Fibroblast of lung (primary cell): ENCODE measurements at regions not wholly inside any gene's neighbourhood (a gene's known extent, or its start where the extent isn't known, plus 50 kb on each side); places are given as distances from the start of the nearest gene placed in this dataset.

ENCODE experiments used
- DNase-seq, 2 donors: peaks; one replicate each; pipeline versions ENCODE4 v3.0.0 to v3.0.0-alpha.2; 2010; ENCODE audit warnings: low read depth in 2 of 2
- H2AFZ ChIP-seq: 2 replicates; pipeline ENCODE4 v1.5.1; 2012; ENCODE audit warnings: low read length, control low read depth, inconsistent platforms
- H3K27ac ChIP-seq: 2 replicates; pipeline ENCODE4 v1.5.1; 2011; ENCODE audit warnings: low read length, control low read depth; ENCODE audit not compliant: insufficient read depth
- H3K27me3 ChIP-seq: 2 replicates; pipeline ENCODE4 v1.5.1; 2011; ENCODE audit warnings: mild to moderate bottlenecking, low read length; ENCODE audit not compliant: control insufficient read depth, insufficient read depth
- H3K36me3 ChIP-seq: 2 replicates; pipeline ENCODE4 v1.5.1; 2011; ENCODE audit warnings: low read length; ENCODE audit not compliant: control insufficient read depth, insufficient read depth
- H3K4me1 ChIP-seq: 2 replicates; pipeline ENCODE4 v1.5.1; 2011; ENCODE audit warnings: low read length; ENCODE audit not compliant: control insufficient read depth, insufficient read depth; ENCODE audit errors: extremely low read depth
- H3K4me2 ChIP-seq: 2 replicates; pipeline ENCODE4 v1.5.1; 2011; ENCODE audit warnings: low read length, control low read depth; ENCODE audit not compliant: insufficient read depth; ENCODE audit errors: extremely low read depth
- H3K4me3 ChIP-seq, 4 experiments: fragments of 200-600 bp in 1 of 4; sonication (generic) in 1 of 4; replicated peaks in 1 of 4; 2 replicates each; pipeline ENCODE4 v1.5.1; 2011 to 2016; ENCODE audit warnings: low read length in 4 of 4, low read depth in 3 of 4, mild to moderate bottlenecking in 3 of 4, control low read depth in 2 of 4, inconsistent platforms in 1 of 4, mixed read lengths in 1 of 4; ENCODE audit not compliant: insufficient read depth in 1 of 4; ENCODE audit errors: control extremely low read depth in 1 of 4
- H3K79me2 ChIP-seq: 2 replicates; pipeline ENCODE4 v1.5.1; 2012; ENCODE audit warnings: mild to moderate bottlenecking, low read length, inconsistent platforms; ENCODE audit not compliant: control insufficient read depth, insufficient read depth
- H3K9ac ChIP-seq: 2 replicates; pipeline ENCODE4 v1.5.1; 2011; ENCODE audit warnings: mild to moderate bottlenecking, low read length, control low read depth; ENCODE audit not compliant: insufficient read depth
- H3K9me3 ChIP-seq: 2 replicates; pipeline ENCODE4 v1.5.1; 2012; ENCODE audit warnings: low read depth, low read length; ENCODE audit not compliant: control insufficient read depth, insufficient read depth
- H4K20me1 ChIP-seq: 2 replicates; pipeline ENCODE4 v1.5.1; 2011; ENCODE audit warnings: low read length; ENCODE audit not compliant: control insufficient read depth, insufficient read depth; ENCODE audit errors: extremely low read depth
- CTCF ChIP-seq, 2 donors: IDR thresholded peaks in 1 of 2; conservative IDR thresholded peaks in 1 of 2; 1 replicate in 1 of 2; 2 replicates in 1 of 2; pipeline ENCODE4 v1.5.1; 2011 to 2012; ENCODE audit warnings: low read length in 2 of 2, control low read depth in 1 of 2, inconsistent platforms in 1 of 2, low read depth in 1 of 2, mild to moderate bottlenecking in 1 of 2
- EZH2 ChIP-seq: IDR thresholded peaks from 2 replicates; pipeline ENCODE4 v1.5.1; 2012; ENCODE audit warnings: low read length, control low read depth, mild to moderate bottlenecking; ENCODE audit errors: missing control alignments

GRCh38 chr20:23211164-23211563 lies 125.0 kb upstream of the CD93 start:
- Histone ChIP-seq H4K20me1 (no peaks in the 10 kb centered on the region), H3K9me3 (no peaks in the 10 kb centered on the region), H3K27ac (no peak overlapping the region), H3K79me2 (no peaks in the 10 kb centered on the region), H3K9ac (no peak overlapping the region), H3K27me3 (peaks cover 9% of the 10 kb centered on the region), H2AFZ (no peak overlapping the region), H3K4me3 (no peak overlapping the region), H3K4me1 (no peaks in the 10 kb centered on the region), H3K4me2 (no peak overlapping the region), H3K36me3 (no peaks in the 10 kb centered on the region)
- TF ChIP-seq EZH2 (no peak), CTCF (conservative IDR thresholded peaks at IDR 0.05 in 1 of 2, IDR thresholded peaks at IDR 0.05 in 1 of 2; ENCODE audit: low read depth in 1 of 2, low read length in 2 of 2) (no peak)
- no peak for DNase-seq

DNA sequence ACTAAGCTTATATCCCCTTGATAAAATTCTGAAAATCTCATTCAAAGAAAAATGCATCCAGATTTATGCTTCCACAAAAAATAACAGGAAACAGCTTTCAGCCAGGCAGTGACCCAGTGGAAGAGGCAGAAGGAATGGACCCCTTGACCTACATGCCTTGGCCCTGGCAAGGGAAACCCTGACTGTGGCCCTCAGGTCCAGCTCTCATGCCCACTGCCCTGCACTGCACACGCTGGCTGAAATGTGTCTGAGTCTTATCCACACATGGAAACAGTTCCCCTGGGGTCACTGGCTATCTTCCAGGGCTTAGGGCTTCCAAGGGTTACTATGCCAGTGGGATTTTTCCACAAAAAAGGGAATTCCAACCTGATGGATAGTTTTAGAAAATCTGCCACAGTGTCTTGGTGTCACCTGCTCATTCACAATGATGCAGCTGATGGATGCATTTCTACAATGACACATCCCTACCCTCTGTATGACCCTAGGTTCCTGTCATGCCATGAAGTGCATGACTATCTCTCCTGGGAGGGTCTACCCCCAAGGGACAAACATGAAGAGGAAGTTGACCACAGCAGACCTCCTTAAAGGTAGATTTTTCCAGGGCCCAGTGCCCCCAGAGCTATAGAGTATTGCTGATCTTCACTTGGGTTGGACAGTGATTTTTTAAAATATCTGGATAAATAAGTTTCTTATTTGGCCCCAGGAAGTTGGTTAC lies 121.9 kb upstream of the CD93 start:
- H3K27ac ChIP-seq: no peak overlapping the region
- no peak overlapping the region for H3K9ac ChIP-seq
- no peak for TF ChIP-seq EZH2
- TF ChIP-seq CTCF (conservative IDR thresholded peaks at IDR 0.05 in 1 of 2, IDR thresholded peaks at IDR 0.05 in 1 of 2; ENCODE audit: low read depth in 1 of 2, low read length in 2 of 2): no peak
- no peaks in the 10 kb centered on the region for H3K4me1 ChIP-seq
- no peaks in the 10 kb centered on the region for H4K20me1 ChIP-seq
- no peak overlapping the region for H2AFZ ChIP-seq
- no peak for DNase-seq
- H3K4me3 ChIP-seq: no peak overlapping the region
- H3K4me2 ChIP-seq: no peak overlapping the region
- no peaks in the 10 kb centered on the region for H3K79me2 ChIP-seq
- no peaks in the 10 kb centered on the region for H3K9me3 ChIP-seq
- H3K36me3 ChIP-seq: no peaks in the 10 kb centered on the region
- peaks cover 9% of the 10 kb centered on the region for H3K27me3 ChIP-seq

DNA sequence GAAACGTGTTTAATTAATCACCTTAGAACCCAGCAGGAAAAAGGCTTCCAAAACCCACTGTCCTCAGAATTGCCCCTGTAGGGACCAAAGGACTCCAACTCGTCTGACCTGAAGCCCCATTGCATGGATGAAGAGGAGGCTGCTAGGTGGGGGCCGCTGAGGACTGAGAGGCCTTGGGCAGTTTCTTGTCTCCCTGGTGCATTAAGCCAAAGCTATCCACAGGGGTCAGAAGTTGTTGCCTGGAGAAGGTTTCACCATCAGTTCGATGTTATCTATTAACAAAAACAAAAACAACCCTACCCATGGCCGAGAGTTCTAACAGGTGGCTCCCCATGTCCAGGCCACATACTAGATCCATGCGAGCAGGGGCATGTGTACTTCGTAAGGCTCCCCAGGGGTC lies 120.9 kb upstream of the CD93 start:
- peaks cover 9% of the 10 kb centered on the region for H3K27me3 ChIP-seq
- H3K9me3 ChIP-seq: no peaks in the 10 kb centered on the region
- H4K20me1 ChIP-seq: no peaks in the 10 kb centered on the region
- H3K9ac ChIP-seq: no peak overlapping the region
- TF ChIP-seq EZH2: no peak
- no peak for TF ChIP-seq CTCF (conservative IDR thresholded peaks at IDR 0.05 in 1 of 2, IDR thresholded peaks at IDR 0.05 in 1 of 2; ENCODE audit: low read depth in 1 of 2, low read length in 2 of 2)
- H3K36me3 ChIP-seq: no peaks in the 10 kb centered on the region
- H3K4me1 ChIP-seq: no peaks in the 10 kb centered on the region
- H3K27ac ChIP-seq: no peak overlapping the region
- no peak overlapping the region for H3K4me2 ChIP-seq
- H3K79me2 ChIP-seq: no peaks in the 10 kb centered on the region
- DNase-seq: no peak
- no peak overlapping the region for H3K4me3 ChIP-seq
- H2AFZ ChIP-seq: no peak overlapping the region
